K562 (cell line): ENCODE measurements at regions not wholly inside any gene's neighbourhood (a gene's known extent, or its start where the extent isn't known, plus 50 kb on each side); places are given as distances from the start of the nearest gene placed in this dataset.
A peak's percentile ranks its signal among the peaks of the same experiment; 100 is the strongest.

Source experiments
- AFF1 ChIP-seq, 2 experiments: fragments of 450-650 bp; IDR thresholded peaks; 2 replicates each; pipeline ENCODE4 v1.6.1; 2018; ENCODE audit warnings: mild to moderate bottlenecking in 2 of 2, low read depth in 1 of 2; ENCODE audit not compliant: partially characterized antibody in 2 of 2
- BRCA1 ChIP-seq, 2 experiments: fragments of 450-650 bp in 1 of 2; sonication (generic) in 1 of 2; formaldehyde crosslinking in 1 of 2; IDR thresholded peaks; 2 replicates each; pipeline versions ENCODE4 v1.5.0 to v1.6.1; 2017 to 2020; ENCODE audit warnings: mild to moderate bottlenecking in 1 of 2, missing genetic modification reagents in 1 of 2
- EP400 ChIP-seq: fragments of 450-650 bp; IDR thresholded peaks from 2 replicates; pipeline ENCODE4 v1.6.1; 2017; ENCODE audit warnings: antibody characterized with exemption, mild to moderate bottlenecking, moderate library complexity
- HDAC1 ChIP-seq, 2 experiments: fragments of 450-650 bp; IDR thresholded peaks; 2 replicates each; pipeline ENCODE4 v1.6.1; 2016 to 2017; ENCODE audit warnings: inconsistent platforms in 1 of 2, mild to moderate bottlenecking in 1 of 2, moderate library complexity in 1 of 2
- HDAC8 ChIP-seq: fragments of 450-650 bp; IDR thresholded peaks from 2 replicates; pipeline ENCODE4 v1.6.1; 2016; ENCODE audit warnings: mild to moderate bottlenecking, missing genetic modification characterization, moderate library complexity, missing compliant biosample characterization
- HEY1 ChIP-seq: fragments of 250-450 bp; sonication (Bioruptor Pico); IDR thresholded peaks from 2 replicates; pipeline ENCODE4 v1.5.0; 2020; ENCODE audit warnings: mild to moderate bottlenecking, moderate library complexity, borderline replicate concordance
- HNRNPK ChIP-seq: fragments of 200-400 bp; formaldehyde crosslinking; IDR thresholded peaks from one replicate; pipeline ENCODE4 v1.6.1; 2018; ENCODE audit warnings: mild to moderate bottlenecking, low read depth, low read length; ENCODE audit not compliant: poor library complexity, severe bottlenecking
- KLF10 ChIP-seq: fragments of 250-450 bp; sonication (Bioruptor Pico); IDR thresholded peaks from 2 replicates; pipeline ENCODE4 v1.6.1; 2021; ENCODE audit warnings: matching md5 sums
- NBN ChIP-seq: fragments of 450-650 bp; IDR thresholded peaks from 2 replicates; pipeline ENCODE4 v1.6.1; 2016; ENCODE audit warnings: low read depth, mild to moderate bottlenecking
- POLR2A ChIP-seq: fragments of 450-650 bp; conservative IDR thresholded peaks from 2 replicates; pipeline ENCODE4 v1.6.1; 2016
- POLR2H ChIP-seq: IDR thresholded peaks from 2 replicates; pipeline ENCODE4 v1.6.1; 2016; ENCODE audit warnings: missing genetic modification characterization, low read depth, mild to moderate bottlenecking, control low read depth, missing compliant biosample characterization, moderate library complexity
- POLR3G ChIP-seq: IDR thresholded peaks from 2 replicates; pipeline ENCODE4 v1.6.1; 2011; ENCODE audit not compliant: insufficient read length, insufficient replicate concordance; ENCODE audit errors: extremely low read depth
- SAP30 ChIP-seq: fragments of 200-600 bp; sonication (generic); IDR thresholded peaks from 2 replicates; pipeline ENCODE4 v1.6.1; 2012; ENCODE audit warnings: borderline replicate concordance, low read depth, mild to moderate bottlenecking, moderate library complexity, low read length, control low read depth, inconsistent platforms; ENCODE audit not compliant: insufficient read depth, poor library complexity, severe bottlenecking
- SRF ChIP-seq, 2 experiments: fragments of 250-450, 450-650 bp in 1 of 2; sonication (Bioruptor Pico) in 1 of 2; sonication (generic) in 1 of 2; formaldehyde crosslinking; IDR thresholded peaks; 2 replicates each; pipeline versions ENCODE4 v1.5.0 to v1.5.1; 2020 to 2022; ENCODE audit warnings: mild to moderate bottlenecking in 1 of 2, missing genetic modification reagents in 1 of 2
- TBP ChIP-seq: optimal IDR thresholded peaks from 2 replicates; pipeline ENCODE3; 2011; ENCODE audit warnings: low read depth, low read length, improper control_type of control experiment
- TEAD4 ChIP-seq, 2 experiments: sonication (generic) in 1 of 2; formaldehyde crosslinking in 1 of 2; IDR thresholded peaks; 2 replicates each; pipeline versions ENCODE4 v1.6.1 to v1.8.0; 2012 to 2022; ENCODE audit warnings: borderline replicate concordance in 1 of 2, inconsistent platforms in 1 of 2, low read length in 1 of 2, mild to moderate bottlenecking in 1 of 2, missing genetic modification reagents in 1 of 2
- ZNF253 ChIP-seq: fragments of 250-450 bp; sonication (Bioruptor Pico); conservative IDR thresholded peaks from 2 replicates; pipeline ENCODE4 v1.6.1; 2021; ENCODE audit warnings: mild to moderate bottlenecking
- ZNF311 ChIP-seq: fragments of 250-450 bp; sonication (Bioruptor Pico); IDR thresholded peaks from 2 replicates; pipeline ENCODE4 v1.4.0; 2020; ENCODE audit warnings: mild to moderate bottlenecking, moderate library complexity
- ZNF75A ChIP-seq: fragments of 450-650 bp; formaldehyde crosslinking; IDR thresholded peaks from 2 replicates; pipeline ENCODE4 v1.4.0; 2020; ENCODE audit warnings: mild to moderate bottlenecking
- TF ChIP-seq, protein P1 (sequence below), 3 experiments: fragments of 200-800 bp in 1 of 3; fragments of 250-450 bp in 1 of 3; fragments of 450-650 bp in 1 of 3; sonication (Bioruptor Pico) in 1 of 3; sonication (Bioruptor generic) in 1 of 3; formaldehyde crosslinking in 1 of 3; IDR thresholded peaks; 2 replicates each; pipeline versions ENCODE4 v1.6.1 to v1.8.0; 2016 to 2022; ENCODE audit warnings: mild to moderate bottlenecking in 2 of 3, missing genetic modification characterization in 2 of 3, missing compliant biosample characterization in 1 of 3, moderate library complexity in 1 of 3

DNA sequence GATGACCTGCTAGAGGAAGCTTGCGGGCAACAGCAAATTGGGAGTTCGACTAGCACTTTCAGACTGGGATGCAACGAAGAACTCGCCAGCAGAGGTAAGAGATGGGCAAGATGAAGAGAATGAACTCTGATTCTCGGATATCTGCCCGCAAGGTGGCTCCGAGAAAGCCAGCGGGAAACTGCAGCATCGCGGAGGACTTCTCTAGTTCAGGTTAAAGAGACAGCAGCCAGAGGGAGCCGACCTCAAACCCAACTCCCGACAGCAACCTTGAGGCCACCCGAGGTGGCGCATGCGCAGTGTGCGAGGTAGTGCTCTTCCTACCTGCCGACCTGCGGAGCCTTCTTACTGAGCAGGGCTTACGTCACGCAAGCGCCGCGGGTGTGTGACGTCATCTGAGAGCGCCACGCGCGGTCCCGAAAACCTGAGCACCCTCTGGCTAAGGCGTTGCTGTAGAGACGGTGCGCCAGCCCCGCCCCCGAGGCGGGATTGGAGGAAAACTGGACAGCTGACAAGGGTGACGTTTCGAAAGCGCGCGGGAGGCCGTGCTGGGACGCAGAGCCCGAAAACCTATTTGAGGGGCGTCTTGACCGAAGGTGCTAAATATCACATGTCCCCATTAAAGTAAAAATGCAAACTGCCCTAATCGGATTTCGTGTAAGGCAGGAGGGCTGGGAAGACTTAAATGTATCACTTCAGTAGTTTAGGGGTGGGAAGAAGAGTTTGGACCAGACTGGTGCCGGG, 110.5 kb upstream of the SLC25A33 start (continued):
- TF ChIP-seq, protein P1, sequence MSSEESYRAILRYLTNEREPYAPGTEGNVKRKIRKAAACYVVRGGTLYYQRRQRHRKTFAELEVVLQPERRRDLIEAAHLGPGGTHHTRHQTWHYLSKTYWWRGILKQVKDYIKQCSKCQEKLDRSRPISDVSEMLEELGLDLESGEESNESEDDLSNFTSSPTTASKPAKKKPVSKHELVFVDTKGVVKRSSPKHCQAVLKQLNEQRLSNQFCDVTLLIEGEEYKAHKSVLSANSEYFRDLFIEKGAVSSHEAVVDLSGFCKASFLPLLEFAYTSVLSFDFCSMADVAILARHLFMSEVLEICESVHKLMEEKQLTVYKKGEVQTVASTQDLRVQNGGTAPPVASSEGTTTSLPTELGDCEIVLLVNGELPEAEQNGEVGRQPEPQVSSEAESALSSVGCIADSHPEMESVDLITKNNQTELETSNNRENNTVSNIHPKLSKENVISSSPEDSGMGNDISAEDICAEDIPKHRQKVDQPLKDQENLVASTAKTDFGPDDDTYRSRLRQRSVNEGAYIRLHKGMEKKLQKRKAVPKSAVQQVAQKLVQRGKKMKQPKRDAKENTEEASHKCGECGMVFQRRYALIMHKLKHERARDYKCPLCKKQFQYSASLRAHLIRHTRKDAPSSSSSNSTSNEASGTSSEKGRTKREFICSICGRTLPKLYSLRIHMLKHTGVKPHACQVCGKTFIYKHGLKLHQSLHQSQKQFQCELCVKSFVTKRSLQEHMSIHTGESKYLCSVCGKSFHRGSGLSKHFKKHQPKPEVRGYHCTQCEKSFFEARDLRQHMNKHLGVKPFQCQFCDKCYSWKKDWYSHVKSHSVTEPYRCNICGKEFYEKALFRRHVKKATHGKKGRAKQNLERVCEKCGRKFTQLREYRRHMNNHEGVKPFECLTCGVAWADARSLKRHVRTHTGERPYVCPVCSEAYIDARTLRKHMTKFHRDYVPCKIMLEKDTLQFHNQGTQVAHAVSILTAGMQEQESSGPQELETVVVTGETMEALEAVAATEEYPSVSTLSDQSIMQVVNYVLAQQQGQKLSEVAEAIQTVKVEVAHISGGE (CRISPR knock-in tag; IDR thresholded peaks at IDR 0.05), result peak in 1 of 3 experiments; percentile 36; a peak in 1 of 6 replicates
- TF ChIP-seq HDAC1 (IDR thresholded peaks at IDR 0.05) (peak in 1 of 2 experiments; percentile 78; a peak in 2 of 4 replicates), HDAC8 (tag) (no peak; the same call in 1 of the 2 replicates), NBN (peak; percentile 100), SRF (CRISPR knock-in tag; IDR thresholded peaks at IDR 0.05) (no peak; a peak in 1 of 4 replicates), ZNF75A (CRISPR knock-in tag) (no peak), ZNF253 (CRISPR knock-in tag) (no peak), KLF10 (CRISPR knock-in tag) (no peak), HNRNPK (no peak), BRCA1 (IDR thresholded peaks at IDR 0.05) (no peak), BRCA1 (CRISPR knock-in tag; IDR thresholded peaks at IDR 0.05) (no peak), SAP30 (no peak), POLR3G (no peak), POLR2A (peak; percentile 84), TBP (peak; percentile 44), ZNF311 (no peak), EP400 (peak; percentile 45), TEAD4 (IDR thresholded peaks at IDR 0.05; ENCODE audit: low read length) (peak; percentile 56; the same call in 1 of the 2 replicates), TEAD4 (CRISPR knock-in tag; IDR thresholded peaks at IDR 0.05; ENCODE audit: borderline replicate concordance) (no peak), AFF1 (IDR thresholded peaks at IDR 0.05; ENCODE audit: low read depth in 1 of 2, partially characterized antibody in 2 of 2) (peak in 1 of 2 experiments; percentile 22), HEY1 (no peak), POLR2H (no peak; the same call in 1 of the 2 replicates)
